ENCODE measurements at regions not wholly inside any gene's neighbourhood (a gene's known extent, or its start where the extent isn't known, plus 50 kb on each side); places are given as distances from the start of the nearest gene placed in this dataset.

- Histone ChIP-seq H3K4me3 (ENCODE audit: control insufficient read depth in 2 of 3, extremely low read depth in 1 of 3, insufficient read depth in 2 of 3, low read depth in 1 of 3, low read length in 3 of 3) (no peak overlapping the region), H3K9me3 (ENCODE audit: control insufficient read depth, low read depth, low read length) (no peaks in the 10 kb centered on the region), H3K79me2 (ENCODE audit: control insufficient read depth, insufficient read depth, low read length) (no peaks in the 10 kb centered on the region), H4K20me1 (ENCODE audit: control insufficient read depth, extremely low read depth, insufficient read depth, low read length) (no peaks in the 10 kb centered on the region), H3K4me1 (ENCODE audit: control insufficient read depth, extremely low read depth, insufficient read depth, low read length) (no peaks in the 10 kb centered on the region), H3K27me3 (ENCODE audit: control insufficient read depth, extremely low read depth, insufficient read depth, low read length) (no peaks in the 10 kb centered on the region), H2AFZ (ENCODE audit: control insufficient read depth, low read length) (no peak overlapping the region), H3K36me3 (ENCODE audit: control insufficient read depth in 2 of 2, extremely low read depth in 1 of 2, insufficient read depth in 2 of 2, low read length in 2 of 2) (no peaks in the 10 kb centered on the region), H3K4me2 (ENCODE audit: control insufficient read depth, extremely low read depth, insufficient read depth, low read depth, low read length) (no peak overlapping the region), H3K27ac (ENCODE audit: control insufficient read depth, insufficient read depth, low read length) (no peak overlapping the region), H3K9ac (ENCODE audit: control insufficient read depth, extremely low read depth, insufficient read depth, low read length) (no peak overlapping the region), H3K9me1 (ENCODE audit: control insufficient read depth, extremely low read depth, insufficient read depth, low read length) (no peaks in the 10 kb centered on the region)
- TF ChIP-seq EZH2 (IDR thresholded peaks at IDR 0.05; ENCODE audit: low read length), result no peak
- TF ChIP-seq, protein P1, sequence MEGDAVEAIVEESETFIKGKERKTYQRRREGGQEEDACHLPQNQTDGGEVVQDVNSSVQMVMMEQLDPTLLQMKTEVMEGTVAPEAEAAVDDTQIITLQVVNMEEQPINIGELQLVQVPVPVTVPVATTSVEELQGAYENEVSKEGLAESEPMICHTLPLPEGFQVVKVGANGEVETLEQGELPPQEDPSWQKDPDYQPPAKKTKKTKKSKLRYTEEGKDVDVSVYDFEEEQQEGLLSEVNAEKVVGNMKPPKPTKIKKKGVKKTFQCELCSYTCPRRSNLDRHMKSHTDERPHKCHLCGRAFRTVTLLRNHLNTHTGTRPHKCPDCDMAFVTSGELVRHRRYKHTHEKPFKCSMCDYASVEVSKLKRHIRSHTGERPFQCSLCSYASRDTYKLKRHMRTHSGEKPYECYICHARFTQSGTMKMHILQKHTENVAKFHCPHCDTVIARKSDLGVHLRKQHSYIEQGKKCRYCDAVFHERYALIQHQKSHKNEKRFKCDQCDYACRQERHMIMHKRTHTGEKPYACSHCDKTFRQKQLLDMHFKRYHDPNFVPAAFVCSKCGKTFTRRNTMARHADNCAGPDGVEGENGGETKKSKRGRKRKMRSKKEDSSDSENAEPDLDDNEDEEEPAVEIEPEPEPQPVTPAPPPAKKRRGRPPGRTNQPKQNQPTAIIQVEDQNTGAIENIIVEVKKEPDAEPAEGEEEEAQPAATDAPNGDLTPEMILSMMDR (optimal IDR thresholded peaks at IDR 0.05 in 1 of 3, IDR thresholded peaks at IDR 0.05 in 1 of 3, conservative IDR thresholded peaks at IDR 0.05 in 1 of 3; ENCODE audit: extremely low read depth in 1 of 3, insufficient read depth in 2 of 3, low read length in 3 of 3), result no peak
- FAIRE-seq (no peak), DNase-seq (ENCODE audit: low read depth, low spot score) (no peak)
- dilution Hi-C loops (cut with MboI; ENCODE audit: extremely low pct_ligation_motif_present, low sequenced_read_pairs), result no loop called here
Observed at GRCh38 chr21:25094695-25095094, 512.6 kb downstream of the MRPL39 start.

DNA sequence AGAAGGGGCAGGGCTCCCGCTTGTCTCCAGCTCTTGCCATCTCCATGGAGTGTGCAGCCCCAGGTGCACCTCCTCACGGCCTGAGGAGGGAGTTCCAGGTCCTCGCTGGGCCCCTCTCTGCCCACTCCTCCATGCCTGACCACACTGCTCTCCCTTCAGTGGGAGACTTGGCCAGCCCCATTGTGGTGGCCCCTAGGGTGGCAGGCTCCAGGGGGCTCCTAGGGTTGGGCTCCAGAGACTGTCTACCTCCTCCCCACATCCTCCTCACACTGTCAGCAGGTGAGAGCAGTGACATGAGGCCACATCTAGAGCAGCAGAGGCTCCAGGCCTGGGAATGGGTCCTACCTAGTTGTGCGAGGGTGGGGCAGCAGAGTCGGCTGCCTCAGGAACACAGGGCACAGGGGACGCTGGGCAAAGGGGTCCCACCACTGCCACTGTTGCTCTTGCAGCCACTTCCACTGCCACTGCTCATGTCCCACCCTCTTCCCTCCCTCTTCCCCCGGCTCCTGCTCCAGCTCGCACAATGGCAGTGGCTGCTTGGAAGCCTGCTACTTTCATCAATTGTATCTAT lies 514.8 kb downstream of the MRPL39 start:
- H3K4me1 ChIP-seq (ENCODE audit: control insufficient read depth, extremely low read depth, insufficient read depth, low read length), result no peaks in the 10 kb centered on the region
- H3K4me2 ChIP-seq (ENCODE audit: control insufficient read depth, extremely low read depth, insufficient read depth, low read depth, low read length), result no peak overlapping the region
- no peaks in the 10 kb centered on the region for H4K20me1 ChIP-seq (ENCODE audit: control insufficient read depth, extremely low read depth, insufficient read depth, low read length)
- no peaks in the 10 kb centered on the region for H3K79me2 ChIP-seq (ENCODE audit: control insufficient read depth, insufficient read depth, low read length)
- no peak for DNase-seq (ENCODE audit: low read depth, low spot score)
- no peak overlapping the region for H3K4me3 ChIP-seq (ENCODE audit: control insufficient read depth in 2 of 3, extremely low read depth in 1 of 3, insufficient read depth in 2 of 3, low read depth in 1 of 3, low read length in 3 of 3)
- TF ChIP-seq, protein P1 (optimal IDR thresholded peaks at IDR 0.05 in 1 of 3, IDR thresholded peaks at IDR 0.05 in 1 of 3, conservative IDR thresholded peaks at IDR 0.05 in 1 of 3; ENCODE audit: extremely low read depth in 1 of 3, insufficient read depth in 2 of 3, low read length in 3 of 3), result no peak
- dilution Hi-C loops (cut with MboI; ENCODE audit: extremely low pct_ligation_motif_present, low sequenced_read_pairs), result no loop called here
- no peaks in the 10 kb centered on the region for H3K9me1 ChIP-seq (ENCODE audit: control insufficient read depth, extremely low read depth, insufficient read depth, low read length)
- H3K36me3 ChIP-seq (ENCODE audit: control insufficient read depth in 2 of 2, extremely low read depth in 1 of 2, insufficient read depth in 2 of 2, low read length in 2 of 2), result no peaks in the 10 kb centered on the region
- no peaks in the 10 kb centered on the region for H3K9me3 ChIP-seq (ENCODE audit: control insufficient read depth, low read depth, low read length)
- H3K27me3 ChIP-seq (ENCODE audit: control insufficient read depth, extremely low read depth, insufficient read depth, low read length), result no peaks in the 10 kb centered on the region
- H3K9ac ChIP-seq (ENCODE audit: control insufficient read depth, extremely low read depth, insufficient read depth, low read length), result no peak overlapping the region
- no peak overlapping the region for H2AFZ ChIP-seq (ENCODE audit: control insufficient read depth, low read length)
- FAIRE-seq, result no peak
- no peak overlapping the region for H3K27ac ChIP-seq (ENCODE audit: control insufficient read depth, insufficient read depth, low read length)

All from keratinocyte (primary cell).